ENCODE measurements at regions not wholly inside any gene's neighbourhood (a gene's known extent, or its start where the extent isn't known, plus 50 kb on each side); places are given as distances from the start of the nearest gene placed in this dataset.

GRCh38 chr4:106541253-106541652, 172.7 kb upstream of the GIMD1 start:
- no peaks in the 10 kb centered on the region for H3K27me3 ChIP-seq (replicated peaks; ENCODE audit: control insufficient read depth, insufficient read depth, low read length)
- TF ChIP-seq CTCF (IDR thresholded peaks at IDR 0.05; ENCODE audit: insufficient read depth in 1 of 2, low read depth in 1 of 2, low read length in 1 of 2, severe bottlenecking in 1 of 2, unreplicated experiment in 1 of 2): no peak
- peaks cover 6% of the 10 kb centered on the region; the same call in 1 of the 2 replicates for H3K4me1 ChIP-seq
- Mint-ChIP-seq H3K4me3 (ENCODE audit: unreplicated experiment) (no peak overlapping the region), H3K27ac (ENCODE audit: unreplicated experiment) (no peak overlapping the region), H3K36me3 (ENCODE audit: insufficient read depth, unreplicated experiment) (no peaks in the 10 kb centered on the region), H3K27me3 (ENCODE audit: insufficient read depth, unreplicated experiment) (no peaks in the 10 kb centered on the region), H3K4me1 (ENCODE audit: low read depth, unreplicated experiment) (peaks cover 15% of the 10 kb centered on the region), H3K9me3 (ENCODE audit: unreplicated experiment) (peaks cover 35% of the 10 kb centered on the region)
- no peaks in the 10 kb centered on the region for H3K36me3 ChIP-seq (ENCODE audit: control insufficient read depth, insufficient read depth, low read length)
- no peaks in the 10 kb centered on the region for H3K9me3 ChIP-seq
- intact Hi-C loops (cut with micrococcal nuclease; ENCODE audit: unreplicated experiment): no loop called here
- no peak overlapping the region for H3K4me3 ChIP-seq (ENCODE audit: low read depth, low read length)
- BruUV-seq (replicated peaks): no TSS peak
- POLR2A ChIA-PET: no interaction called here
- DNase-seq: no peak
- CTCF ChIA-PET: no interaction called here

GRCh38 chr4:106530821-106531220, 162.2 kb upstream of the GIMD1 start:
- ChIA-PET POLR2A (no interaction called here), CTCF (no interaction called here)
- DNase-seq: no peak
- H3K27me3 Mint-ChIP-seq (ENCODE audit: insufficient read depth, unreplicated experiment): no peaks in the 10 kb centered on the region
- no TSS peak for BruUV-seq (replicated peaks)
- H3K36me3 ChIP-seq (ENCODE audit: control insufficient read depth, insufficient read depth, low read length): no peaks in the 10 kb centered on the region
- H3K4me1 ChIP-seq: no peaks in the 10 kb centered on the region; the same call in 1 of the 2 replicates
- no peaks in the 10 kb centered on the region for H3K9me3 ChIP-seq
- H3K27ac Mint-ChIP-seq (ENCODE audit: unreplicated experiment): no peak overlapping the region
- H3K4me3 Mint-ChIP-seq (ENCODE audit: unreplicated experiment): no peak overlapping the region
- H3K4me3 ChIP-seq (ENCODE audit: low read depth, low read length): no peak overlapping the region
- intact Hi-C loops (cut with micrococcal nuclease; ENCODE audit: unreplicated experiment): no loop called here
- peaks cover 9% of the 10 kb centered on the region for H3K4me1 Mint-ChIP-seq (ENCODE audit: low read depth, unreplicated experiment)
- TF ChIP-seq CTCF (IDR thresholded peaks at IDR 0.05; ENCODE audit: insufficient read depth in 1 of 2, low read depth in 1 of 2, low read length in 1 of 2, severe bottlenecking in 1 of 2, unreplicated experiment in 1 of 2): no peak
- H3K27me3 ChIP-seq (replicated peaks; ENCODE audit: control insufficient read depth, insufficient read depth, low read length): no peaks in the 10 kb centered on the region
- H3K36me3 Mint-ChIP-seq (ENCODE audit: insufficient read depth, unreplicated experiment): no peaks in the 10 kb centered on the region
- no peaks in the 10 kb centered on the region for H3K9me3 Mint-ChIP-seq (ENCODE audit: unreplicated experiment)

GRCh38 chr4:106530024-106530361, 161.4 kb upstream of the GIMD1 start:
- TF ChIP-seq CTCF (IDR thresholded peaks at IDR 0.05; ENCODE audit: insufficient read depth in 1 of 2, low read depth in 1 of 2, low read length in 1 of 2, severe bottlenecking in 1 of 2, unreplicated experiment in 1 of 2): no peak
- Mint-ChIP-seq H3K27ac (ENCODE audit: unreplicated experiment) (no peak overlapping the region), H3K36me3 (ENCODE audit: insufficient read depth, unreplicated experiment) (no peaks in the 10 kb centered on the region), H3K27me3 (ENCODE audit: insufficient read depth, unreplicated experiment) (no peaks in the 10 kb centered on the region), H3K4me1 (ENCODE audit: low read depth, unreplicated experiment) (peaks cover 9% of the 10 kb centered on the region), H3K9me3 (ENCODE audit: unreplicated experiment) (no peaks in the 10 kb centered on the region), H3K4me3 (ENCODE audit: unreplicated experiment) (no peak overlapping the region)
- no TSS peak for BruUV-seq (replicated peaks)
- DNase-seq: no peak
- Histone ChIP-seq H3K9me3 (no peaks in the 10 kb centered on the region), H3K27me3 (replicated peaks; ENCODE audit: control insufficient read depth, insufficient read depth, low read length) (no peaks in the 10 kb centered on the region), H3K4me3 (ENCODE audit: low read depth, low read length) (no peak overlapping the region), H3K36me3 (ENCODE audit: control insufficient read depth, insufficient read depth, low read length) (no peaks in the 10 kb centered on the region), H3K4me1 (no peaks in the 10 kb centered on the region; the same call in 1 of the 2 replicates)
- intact Hi-C loops (cut with micrococcal nuclease; ENCODE audit: unreplicated experiment): no loop called here
- CTCF ChIA-PET: no interaction called here
- POLR2A ChIA-PET: no interaction called here

All from Caco-2 (cell line).